ENCODE measurements at regions not wholly inside any gene's neighbourhood (a gene's known extent, or its start where the extent isn't known, plus 50 kb on each side); places are given as distances from the start of the nearest gene placed in this dataset.

GRCh38 chr1:239228451-239228850 is 157.9 kb upstream of the CHRM3 start:
- TF ChIP-seq CTCF (IDR thresholded peaks at IDR 0.05; ENCODE audit: low read depth, low read length), result no peak
- no peak overlapping the region for H3K4me3 ChIP-seq (replicated peaks in 1 of 2; ENCODE audit: low read depth in 2 of 2, low read length in 2 of 2)
- no peak for DNase-seq (ENCODE audit: low read depth in 2 of 2)

DNA sequence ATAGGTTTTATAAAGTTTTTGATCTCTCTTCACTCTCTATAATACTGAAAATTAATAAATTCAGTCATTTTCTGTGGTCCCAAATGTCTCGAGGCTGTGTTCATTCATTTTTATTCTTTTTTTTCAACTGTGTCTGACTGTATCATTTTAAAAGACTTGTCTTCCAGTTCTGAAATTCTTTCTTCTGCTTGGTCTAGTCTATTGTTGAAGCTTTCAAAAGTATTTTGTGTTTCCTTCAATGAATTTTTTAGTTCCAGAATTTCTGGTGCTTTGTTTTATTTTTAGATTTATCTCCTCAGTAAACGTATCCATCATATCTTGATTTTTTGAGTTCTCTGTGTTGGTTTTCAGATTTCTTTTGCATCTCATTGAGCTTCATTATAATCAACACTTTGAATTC is 161.0 kb upstream of the CHRM3 start:
- H3K4me3 ChIP-seq (replicated peaks in 1 of 2; ENCODE audit: low read depth in 2 of 2, low read length in 2 of 2), result no peak overlapping the region
- TF ChIP-seq CTCF (IDR thresholded peaks at IDR 0.05; ENCODE audit: low read depth, low read length), result no peak
- DNase-seq (ENCODE audit: low read depth in 2 of 2), result no peak

DNA sequence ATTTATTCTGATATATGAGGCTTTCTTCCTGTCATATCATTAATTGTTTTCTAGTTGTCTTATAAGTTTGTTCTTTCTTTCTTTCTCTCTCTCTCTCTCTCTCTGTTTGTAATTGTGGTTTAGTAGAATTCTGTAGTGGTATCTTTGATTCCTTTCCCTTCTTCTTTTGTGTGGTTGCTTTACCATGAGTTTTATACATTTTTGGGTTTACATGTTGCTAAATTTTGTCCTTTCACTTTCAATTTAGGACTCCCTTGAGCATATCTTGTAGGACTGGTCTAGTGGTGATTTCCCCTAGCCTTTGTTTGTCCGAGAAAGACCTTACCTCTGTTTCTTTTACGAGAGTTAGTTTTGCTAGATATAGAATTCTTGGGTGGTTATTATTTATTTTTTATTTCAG is 162.3 kb upstream of the CHRM3 start:
- DNase-seq (ENCODE audit: low read depth in 2 of 2), result no peak
- no peak overlapping the region for H3K4me3 ChIP-seq (replicated peaks in 1 of 2; ENCODE audit: low read depth in 2 of 2, low read length in 2 of 2)
- no peak for TF ChIP-seq CTCF (IDR thresholded peaks at IDR 0.05; ENCODE audit: low read depth, low read length)

DNA sequence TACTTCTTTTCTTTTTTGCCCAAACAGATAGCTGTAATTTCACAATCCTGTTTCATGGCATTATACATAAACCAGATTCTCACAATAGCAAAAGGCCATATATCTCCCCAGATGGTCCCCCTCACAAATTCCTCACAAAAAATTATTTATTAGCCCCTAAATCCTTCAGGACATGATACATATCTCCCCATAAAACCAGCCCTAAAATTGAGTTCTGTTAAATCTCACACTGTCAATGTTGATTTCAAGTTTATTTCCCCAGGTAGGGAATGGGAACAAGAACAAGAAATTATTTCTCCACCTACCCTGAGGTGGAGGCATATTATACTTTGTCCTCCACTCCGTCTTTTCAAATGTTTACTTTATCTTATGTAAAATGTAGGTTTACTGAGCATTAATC is 163.4 kb upstream of the CHRM3 start:
- DNase-seq (ENCODE audit: low read depth in 2 of 2), result no peak
- no peak for TF ChIP-seq CTCF (IDR thresholded peaks at IDR 0.05; ENCODE audit: low read depth, low read length)
- H3K4me3 ChIP-seq (replicated peaks in 1 of 2; ENCODE audit: low read depth in 2 of 2, low read length in 2 of 2), result no peak overlapping the region

- no peak for DNase-seq (ENCODE audit: low read depth in 2 of 2)
- no peak for TF ChIP-seq CTCF (IDR thresholded peaks at IDR 0.05; ENCODE audit: low read depth, low read length)
- no peak overlapping the region for H3K4me3 ChIP-seq (replicated peaks in 1 of 2; ENCODE audit: low read depth in 2 of 2, low read length in 2 of 2)
Measured at GRCh38 chr1:239221656-239222055, 164.7 kb upstream of the CHRM3 start.

GRCh38 chr1:239219679-239220078 is 166.7 kb upstream of the CHRM3 start:
- no peak for TF ChIP-seq CTCF (IDR thresholded peaks at IDR 0.05; ENCODE audit: low read depth, low read length)
- no peak overlapping the region for H3K4me3 ChIP-seq (replicated peaks in 1 of 2; ENCODE audit: low read depth in 2 of 2, low read length in 2 of 2)
- no peak for DNase-seq (ENCODE audit: low read depth in 2 of 2)

DNA sequence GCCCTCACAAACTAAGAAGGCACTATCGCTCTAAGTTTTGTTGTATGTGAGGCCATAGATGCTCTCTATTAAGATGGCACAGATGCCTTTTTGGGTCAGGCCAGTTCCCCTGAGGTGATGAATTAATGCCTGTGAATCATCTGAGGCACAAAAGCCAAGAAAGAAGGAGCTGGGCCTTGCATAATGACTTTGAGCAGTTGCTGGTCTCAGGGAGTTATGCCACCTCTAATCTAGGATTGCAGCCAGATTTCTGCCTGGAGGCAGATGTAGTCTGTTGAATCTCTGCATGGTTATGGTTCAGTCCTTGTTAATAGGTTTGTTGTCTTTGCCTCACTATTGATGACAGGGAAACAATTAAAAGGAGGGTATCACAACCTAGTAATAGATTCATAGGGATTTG is 168.1 kb upstream of the CHRM3 start:
- peak in 1 of 2 donors; percentile 30 for DNase-seq (ENCODE audit: low read depth in 2 of 2)
- no peak overlapping the region for H3K4me3 ChIP-seq (replicated peaks in 1 of 2; ENCODE audit: low read depth in 2 of 2, low read length in 2 of 2)
- TF ChIP-seq CTCF (IDR thresholded peaks at IDR 0.05; ENCODE audit: low read depth, low read length), result no peak

All from cardiac fibroblast (primary cell).